Nucleus accumbens (tissue), 56 donors: ENCODE measurements at regions not wholly inside any gene's neighbourhood (a gene's known extent, or its start where the extent isn't known, plus 50 kb on each side); places are given as distances from the start of the nearest gene placed in this dataset.

Source experiments
- DNase-seq, 56 donors: peaks; one replicate each; lab custom pipeline; 2025; lab: John Stamatoyannopoulos, UW

DNA sequence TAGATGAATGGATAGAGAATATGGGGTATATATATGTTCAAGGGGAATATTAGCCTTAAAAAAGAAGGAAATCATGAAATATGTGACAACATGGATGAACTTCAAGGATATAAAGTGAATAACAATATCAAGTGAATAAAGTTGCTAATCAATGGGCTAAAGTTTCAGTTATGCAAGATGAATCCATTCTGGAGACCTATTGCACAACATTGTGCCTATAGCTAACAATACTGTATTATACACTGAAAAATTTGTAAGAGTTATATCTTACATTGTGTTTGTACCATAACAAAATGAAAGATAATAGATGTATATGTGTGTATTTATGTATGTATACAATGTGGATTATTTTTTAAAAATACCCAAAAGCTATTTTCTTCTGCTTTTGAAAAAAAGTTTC lies 96.3 kb upstream of the DPYD start:
- DNase-seq = no peak

DNA sequence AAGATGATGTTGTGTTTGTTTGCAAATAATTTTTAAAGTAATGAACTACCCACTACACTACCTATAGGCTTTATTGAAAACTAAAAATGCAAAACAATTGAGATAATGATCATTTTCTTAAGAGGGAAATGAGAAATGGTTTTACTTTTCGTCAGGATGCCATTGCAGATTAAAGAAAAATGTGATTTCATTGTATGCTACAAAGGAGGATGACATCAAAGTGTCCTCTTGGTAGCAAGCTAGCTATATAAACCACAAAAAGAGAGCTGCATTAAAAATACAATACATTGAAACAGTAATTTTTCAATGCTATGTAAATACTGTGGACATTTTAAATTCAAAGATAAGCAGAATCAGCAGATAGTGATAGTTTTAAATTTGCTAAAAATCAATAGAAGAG lies 87.5 kb upstream of the DPYD start:
- DNase-seq = no peak

DNA sequence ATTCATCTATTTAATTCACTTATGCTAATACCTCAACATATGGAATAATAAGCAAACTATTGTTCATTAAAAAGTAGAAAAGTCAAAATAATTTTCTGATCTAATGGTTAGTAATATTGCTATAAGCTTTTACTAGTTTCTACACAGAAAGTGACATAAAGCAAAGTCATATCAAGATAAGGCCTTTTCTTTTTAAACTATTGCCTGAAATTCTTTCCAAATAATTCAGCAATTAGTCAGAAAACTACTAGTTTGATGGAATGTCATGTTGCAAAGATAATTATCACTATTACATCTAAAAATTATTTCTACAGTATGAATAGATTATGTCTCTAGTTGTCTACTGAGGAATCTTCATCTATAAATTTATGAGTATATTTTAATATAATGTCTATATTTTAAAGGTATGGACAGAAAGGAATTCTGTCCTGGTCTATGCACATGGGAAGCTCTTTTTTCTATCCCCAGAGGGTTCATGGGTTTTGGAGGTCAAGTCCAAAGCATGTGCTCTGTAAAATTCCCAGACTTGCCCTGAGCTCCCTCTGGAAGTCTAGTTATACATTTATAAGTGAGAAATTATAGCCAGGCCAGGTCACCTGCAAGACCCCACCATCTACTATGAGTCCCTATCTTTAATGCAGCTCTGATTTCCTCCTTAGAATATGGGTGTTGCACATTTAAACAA lies 84.6 kb upstream of the DPYD start:
- DNase-seq = no peak

DNA sequence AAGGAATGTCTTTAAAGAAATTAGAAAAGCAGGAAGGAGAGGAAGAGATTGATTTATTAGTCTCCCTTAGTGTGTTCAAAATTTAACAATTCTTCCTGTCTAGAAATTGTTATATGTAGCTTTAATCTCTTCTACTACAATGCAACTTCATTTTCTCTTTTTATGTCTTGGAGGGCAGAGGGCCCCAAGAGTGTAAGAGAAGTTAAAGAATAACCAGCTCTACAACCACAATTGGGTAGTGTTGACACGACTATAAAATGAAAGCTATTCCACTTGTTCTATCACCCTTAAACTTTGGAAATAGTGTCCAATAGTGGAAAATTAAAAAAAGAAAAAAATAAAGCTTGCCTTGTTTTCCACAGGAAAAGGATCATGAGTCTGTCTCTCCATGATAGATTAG lies 82.6 kb upstream of the DPYD start:
- no peak for DNase-seq

DNA sequence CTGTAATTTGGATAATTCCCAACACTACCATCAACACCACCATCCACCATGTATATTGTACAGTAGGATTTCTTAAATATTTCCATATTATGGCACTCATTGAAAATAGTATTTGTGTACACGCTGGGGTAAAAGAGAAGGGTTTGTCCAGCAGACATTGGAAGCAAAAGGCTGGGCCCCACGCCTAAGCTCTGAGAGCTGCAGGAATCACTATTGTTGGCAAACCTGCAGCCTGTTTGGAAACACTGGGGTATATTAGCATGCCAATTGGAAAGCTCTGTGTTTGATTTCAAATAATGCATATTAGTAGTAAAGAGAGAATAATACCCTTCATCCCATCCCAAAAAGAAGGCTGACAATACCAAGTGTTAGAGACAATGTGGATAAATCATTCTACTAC lies 81.5 kb upstream of the DPYD start:
- DNase-seq = no peak

DNA sequence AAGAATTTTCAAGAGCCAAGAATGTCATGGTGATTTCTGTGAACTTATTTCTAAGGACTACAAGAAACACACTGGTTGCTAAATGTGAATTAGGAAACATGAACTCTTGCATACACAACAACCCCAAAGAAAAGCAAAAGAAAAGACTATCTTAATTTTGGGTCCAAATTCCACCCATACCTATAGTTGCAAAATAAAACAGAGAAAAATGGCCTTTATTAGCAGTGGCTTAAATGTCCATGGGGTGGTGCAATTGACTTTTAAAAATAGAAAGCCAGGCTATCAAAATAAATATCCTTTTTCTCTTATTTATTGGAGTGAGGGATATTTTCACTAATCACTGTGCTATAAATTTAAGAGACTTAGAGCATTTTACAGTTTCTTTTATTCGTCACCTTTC lies 80.9 kb upstream of the DPYD start:
- DNase-seq = no peak

DNA sequence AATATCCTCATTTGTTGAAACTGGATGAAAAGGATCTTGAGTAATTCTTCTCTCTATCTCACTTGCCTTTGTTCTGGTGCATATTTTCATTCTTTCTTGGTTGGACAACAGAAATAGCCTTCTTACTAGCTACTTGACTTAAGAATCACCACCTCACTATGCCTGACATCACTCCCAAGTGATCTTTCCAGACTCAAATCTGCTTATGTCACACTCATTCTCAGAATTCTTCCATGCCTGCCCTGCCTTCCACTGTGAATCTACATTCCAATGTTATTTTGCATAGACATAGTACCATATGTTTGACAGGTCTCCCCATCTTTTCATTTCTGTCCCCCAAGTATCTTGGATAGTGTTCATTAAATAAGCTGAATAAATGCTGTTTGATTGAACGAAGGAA lies 78.5 kb upstream of the DPYD start:
- no peak for DNase-seq

DNA sequence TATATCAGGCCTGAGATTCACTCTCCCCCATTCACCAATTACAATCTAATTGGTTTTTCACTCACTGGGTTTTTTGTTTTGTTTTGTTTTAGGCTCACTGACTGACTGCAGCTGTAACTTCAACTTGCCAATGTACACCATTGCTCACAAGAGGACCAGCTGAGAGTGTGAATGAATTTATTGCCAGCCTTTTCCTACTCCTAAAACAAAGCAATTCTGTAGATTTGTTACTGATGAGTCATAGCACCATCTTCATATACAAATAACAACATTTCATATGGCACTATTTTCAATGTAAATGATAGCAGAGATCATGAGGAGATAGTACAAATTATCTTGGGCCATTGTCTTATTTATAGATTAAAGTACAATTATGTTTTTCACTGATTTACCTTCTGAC lies 76.0 kb upstream of the DPYD start:
- no peak for DNase-seq

DNA sequence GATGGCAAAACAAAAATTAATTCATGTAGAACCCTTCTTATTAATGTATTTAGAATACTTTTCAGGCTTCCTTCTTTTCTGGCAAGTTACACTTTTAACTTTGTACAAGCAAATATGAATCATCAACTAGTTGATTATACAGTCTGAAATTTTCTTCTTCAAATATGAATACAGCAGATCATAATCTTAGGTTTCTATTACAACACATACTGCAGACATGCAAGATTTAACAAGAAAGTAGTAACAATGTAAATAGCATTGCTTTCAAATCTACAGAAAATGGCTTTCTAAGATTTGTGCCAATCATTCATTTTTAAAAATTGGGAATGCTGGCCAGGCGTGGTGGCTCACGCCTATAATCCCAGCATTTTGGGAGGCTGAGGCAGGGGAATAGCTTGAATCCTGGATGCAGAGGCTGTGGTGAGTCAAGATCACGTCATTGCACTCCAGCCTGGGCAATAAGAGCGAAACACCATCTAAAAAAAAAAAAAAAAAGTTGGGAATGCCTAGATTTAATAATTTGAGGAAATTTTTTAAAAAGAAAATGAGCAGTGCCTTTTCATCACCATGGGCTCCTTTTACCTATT lies 68.4 kb upstream of the DPYD start:
- no peak for DNase-seq

DNA sequence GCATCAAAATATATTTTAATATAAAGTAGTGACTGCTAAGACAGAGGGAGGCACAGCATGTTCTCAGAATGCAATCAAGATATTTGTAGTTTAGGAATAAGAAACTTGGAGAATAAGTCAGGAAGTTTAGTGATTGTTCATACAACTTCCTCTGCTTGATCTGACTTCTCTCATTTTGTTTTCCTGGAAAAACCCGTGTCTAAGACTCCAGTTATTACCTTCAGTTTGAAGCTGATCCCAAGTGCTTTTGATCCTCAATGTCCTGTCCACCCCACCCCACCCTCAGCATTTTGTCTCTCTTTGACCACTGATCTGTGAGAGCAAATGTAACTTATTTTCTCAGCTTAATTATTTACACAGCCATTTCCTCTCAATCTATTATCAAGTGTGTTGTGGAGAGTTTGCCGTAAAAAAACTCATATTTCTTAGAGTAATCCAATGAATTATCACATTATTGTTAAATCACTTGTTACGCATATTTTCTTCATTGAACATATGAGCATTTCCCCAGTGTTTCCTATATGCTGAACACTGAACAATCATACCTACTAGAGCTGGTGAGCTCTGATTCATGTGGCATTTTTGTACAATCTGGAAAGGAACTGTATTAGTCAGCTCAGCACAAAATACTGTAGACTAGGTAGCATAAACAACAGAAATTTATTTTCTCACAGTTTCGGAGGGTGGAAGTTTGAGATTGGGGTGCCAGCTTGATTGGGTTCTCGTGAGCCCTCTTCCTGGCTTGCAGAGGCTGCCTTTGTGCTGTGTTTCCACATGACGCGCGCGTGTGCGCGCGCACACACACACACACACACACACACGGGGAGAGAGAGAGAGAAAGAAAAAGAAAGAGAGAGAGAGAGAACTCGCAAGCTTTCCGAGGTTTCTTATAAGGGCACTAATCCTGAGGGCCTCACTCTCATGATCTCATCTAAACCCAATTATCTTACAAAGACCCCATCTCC lies 65.5 kb upstream of the DPYD start:
- no peak for DNase-seq

DNA sequence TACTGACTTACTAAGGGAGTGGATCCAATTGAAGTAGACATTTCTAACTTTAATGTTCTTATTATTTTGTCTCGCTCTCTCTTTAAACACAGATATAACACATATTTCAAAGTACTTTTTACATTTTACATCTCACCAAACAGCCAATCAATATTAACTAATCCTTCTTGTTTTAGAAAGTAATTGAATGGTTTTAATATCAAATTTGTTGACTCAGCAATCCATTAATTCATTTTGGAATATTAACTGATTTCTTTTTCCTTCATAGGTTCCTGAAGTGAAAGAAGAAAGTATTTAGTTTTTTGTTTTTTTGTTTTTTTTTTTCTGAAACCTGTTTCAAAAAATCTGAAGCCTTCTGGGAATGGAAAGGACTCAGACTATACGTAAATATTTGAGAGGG lies 62.3 kb upstream of the DPYD start:
- DNase-seq = no peak

DNA sequence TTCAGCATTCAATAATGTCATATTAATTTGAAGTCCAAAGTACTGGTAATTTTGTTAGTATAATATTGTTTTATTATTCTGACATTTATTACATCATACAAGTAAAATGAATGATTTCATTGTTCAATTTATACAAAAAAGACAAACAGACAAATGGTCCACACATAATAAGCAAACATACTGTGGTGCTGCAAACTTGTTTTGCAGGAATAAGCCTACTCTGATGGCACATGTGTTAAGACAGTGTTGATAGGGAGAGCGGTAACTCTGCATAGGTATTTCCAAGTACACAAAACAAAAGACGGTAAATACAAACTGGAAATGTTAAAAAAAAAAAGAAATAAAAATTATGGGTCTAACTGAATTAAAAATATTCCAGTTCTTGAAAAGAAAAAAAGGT lies 59.7 kb upstream of the DPYD start:
- no peak for DNase-seq

DNA sequence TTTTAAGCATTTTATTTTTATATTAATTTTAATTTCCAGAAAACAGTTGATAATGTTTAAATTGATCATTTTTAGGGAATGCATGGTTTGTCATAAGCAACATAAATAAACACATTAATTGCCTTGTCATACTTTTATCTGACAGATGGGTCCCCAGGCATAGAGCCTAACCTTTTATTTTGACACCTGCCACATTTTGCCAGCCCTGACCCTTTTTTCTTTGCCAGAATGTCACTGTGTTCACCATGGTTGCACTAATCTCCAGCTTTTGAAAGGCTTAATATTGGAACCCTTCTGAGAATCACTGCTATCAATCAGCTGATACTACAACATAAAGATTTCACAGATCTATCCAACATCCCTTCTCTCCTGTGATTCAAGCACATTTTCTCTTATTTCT lies 56.0 kb upstream of the DPYD start:
- DNase-seq = no peak
